OCI-LY7 (cell line): ENCODE measurements at regions not wholly inside any gene's neighbourhood (a gene's known extent, or its start where the extent isn't known, plus 50 kb on each side); places are given as distances from the start of the nearest gene placed in this dataset.

Experiments
- BruUV-seq: library from RNA; stranded (reverse); fragments of 400-500 nt; replicated peaks from 2 replicates; lab custom pipeline; 2021; lab: Mats Ljungman, UMichigan
- CTCF ChIA-PET: fragments of 300-600 bp; sonication (Branson Sonifier 250); formaldehyde crosslinking; loops from one replicate; lab custom pipeline; 2022; ENCODE audit warnings: antibody characterized with exemption; ENCODE audit not compliant: unreplicated experiment; lab: Charles Lee
- POLR2A ChIA-PET: fragments of 300-600 bp; sonication (Branson Sonifier 250); formaldehyde crosslinking; loops from one replicate; lab custom pipeline; 2022; ENCODE audit warnings: antibody characterized with exemption; lab: Charles Lee
- DNase-seq: peaks from one replicate; pipeline ENCODE4 v3.0.0-alpha.2; 2015; ENCODE audit warnings: low spot score
- H2AFZ ChIP-seq: fragments of 200-600 bp; sonication (generic), shearing (Covaris generic); 2 replicates; pipeline ENCODE4 v1.6.1; 2014; ENCODE audit warnings: mild to moderate bottlenecking, antibody characterized with exemption, low read length, moderate library complexity
- H3K27ac ChIP-seq: fragments of 200-600 bp; sonication (generic); 2 replicates; pipeline ENCODE4 v1.5.1; 2014; ENCODE audit warnings: mixed run types, low read depth, mild to moderate bottlenecking, moderate library complexity, low read length, inconsistent platforms; ENCODE audit not compliant: poor library complexity, severe bottlenecking
- H3K36me3 ChIP-seq: fragments of 200-600 bp; sonication (generic); 2 replicates; pipeline ENCODE4 v1.6.1; 2014; ENCODE audit warnings: mild to moderate bottlenecking, antibody characterized with exemption, low read length, moderate library complexity, mixed read lengths; ENCODE audit not compliant: insufficient read depth
- H3K4me1 ChIP-seq: fragments of 200-600 bp; sonication (generic); 2 replicates; pipeline ENCODE4 v1.5.1; 2014; ENCODE audit warnings: mild to moderate bottlenecking, low read length; ENCODE audit not compliant: insufficient read depth, poor library complexity, severe bottlenecking
- H3K4me2 ChIP-seq: fragments of 200-600 bp; sonication (generic); 2 replicates; pipeline ENCODE4 v1.6.1; 2014; ENCODE audit warnings: mild to moderate bottlenecking, low read length
- H3K4me3 ChIP-seq: fragments of 200-600 bp; sonication (generic); 2 replicates; pipeline ENCODE4 v1.5.1; 2014; ENCODE audit warnings: mild to moderate bottlenecking, low read depth, low read length; ENCODE audit not compliant: poor library complexity, severe bottlenecking
- H3K79me2 ChIP-seq: fragments of 200-600 bp; sonication (generic); 2 replicates; pipeline ENCODE4 v1.6.1; 2016; ENCODE audit warnings: low read depth, mild to moderate bottlenecking, low read length, moderate library complexity, mixed read lengths; ENCODE audit not compliant: insufficient read depth
- H3K9me2 ChIP-seq: fragments of 200-600 bp; sonication (generic); 2 replicates; pipeline ENCODE4 v1.6.1; 2016; ENCODE audit warnings: mild to moderate bottlenecking, low read length, mixed read lengths; ENCODE audit not compliant: insufficient read depth
- H3K9me3 ChIP-seq: fragments of 200-600 bp; sonication (generic); 2 replicates; pipeline ENCODE4 v1.6.1; 2014; ENCODE audit warnings: mild to moderate bottlenecking, mixed run types, low read length, mixed read lengths
- H4K20me1 ChIP-seq: fragments of 200-600 bp; sonication (generic); 2 replicates; pipeline ENCODE4 v1.6.1; 2014; ENCODE audit warnings: mild to moderate bottlenecking, antibody characterized with exemption, low read length, moderate library complexity, mixed read lengths; ENCODE audit not compliant: insufficient read depth
- CTCF ChIP-seq: fragments of 200-600 bp; sonication (generic); conservative IDR thresholded peaks from 2 replicates; pipeline ENCODE4 v1.5.1; 2014; ENCODE audit warnings: mild to moderate bottlenecking, antibody characterized with exemption, low read length, moderate library complexity, mixed read lengths
- EZH2phosphoT487 ChIP-seq: fragments of 200-600 bp; sonication (generic); IDR thresholded peaks from 2 replicates; pipeline ENCODE4 v1.6.1; 2018; ENCODE audit warnings: low read depth, borderline replicate concordance, mild to moderate bottlenecking, mixed run types, antibody characterized with exemption, low read length, moderate library complexity, mixed read lengths
- intact Hi-C: fragments of 100-400 bp; cut with micrococcal nuclease; formaldehyde crosslinking; loops from one replicate; pipeline ENCODE4 v1.10.0; 2022; ENCODE audit not compliant: unreplicated experiment

- H3K36me3 ChIP-seq, result no peaks in the 10 kb centered on the region
- no peak overlapping the region for H3K27ac ChIP-seq
- no peak for DNase-seq
- H3K9me3 ChIP-seq, result no peaks in the 10 kb centered on the region
- CTCF ChIA-PET, result no interaction called here
- no peaks in the 10 kb centered on the region for H3K9me2 ChIP-seq
- no peaks in the 10 kb centered on the region for H3K4me1 ChIP-seq
- H3K79me2 ChIP-seq, result no peaks in the 10 kb centered on the region
- H3K4me2 ChIP-seq, result no peak overlapping the region
- no peaks in the 10 kb centered on the region for H4K20me1 ChIP-seq
- BruUV-seq, result no TSS peak
- no peak overlapping the region for H2AFZ ChIP-seq
- H3K4me3 ChIP-seq, result no peak overlapping the region
- TF ChIP-seq EZH2phosphoT487 (no peak), CTCF (no peak)
- POLR2A ChIA-PET, result interaction anchor here (0.7 to 0.8 kb wide), 2 partner anchors 53 to 294 kb away, joined by 3 to 6 read pairs; no protein-coding TSS in a partner anchor
- intact Hi-C loops, result no loop called here
These were observed 305.6 kb downstream of the RPAP3 start for GRCh38 chr12:47400266-47400665.

GRCh38 chr12:47397664-47398281 is 308.1 kb downstream of the RPAP3 start:
- ChIA-PET CTCF (interaction anchor here (0.6 to 1.3 kb wide), 6 partner anchors 10 to 329 kb away, joined by 3 to 6 read pairs (median 3); no protein-coding TSS in a partner anchor), POLR2A (interaction anchor here (0.7 kb wide), 3 partner anchors 19 to 209 kb away, joined by 3 to 5 read pairs (median 3); no protein-coding TSS in a partner anchor)
- intact Hi-C loops, result loop anchor here (2.0 to 5.0 kb wide), 4 partner anchors 85 to 365 kb away; no protein-coding TSS in a partner anchor
- H3K4me2 ChIP-seq, result peak overlapping the region; percentile 43; the same call in 1 of the 2 replicates
- BruUV-seq, result no TSS peak
- no peaks in the 10 kb centered on the region for H3K9me3 ChIP-seq
- no peak overlapping the region for H3K27ac ChIP-seq
- no peak overlapping the region for H3K4me3 ChIP-seq
- TF ChIP-seq EZH2phosphoT487, result no peak
- TF ChIP-seq CTCF, result peak; percentile 86
- 0 out of 2 replicates have a peak overlapping the region, but pooled peaks have one; percentile 25 for H2AFZ ChIP-seq
- DNase-seq, result peak; percentile 60
- no peaks in the 10 kb centered on the region for H4K20me1 ChIP-seq
- H3K9me2 ChIP-seq, result no peaks in the 10 kb centered on the region
- H3K4me1 ChIP-seq, result no peaks in the 10 kb centered on the region
- no peaks in the 10 kb centered on the region for H3K79me2 ChIP-seq
- H3K36me3 ChIP-seq, result no peaks in the 10 kb centered on the region
